ENCODE measurements at regions not wholly inside any gene's neighbourhood (a gene's known extent, or its start where the extent isn't known, plus 50 kb on each side); places are given as distances from the start of the nearest gene placed in this dataset.

GRCh38 chr3:87090631-87091030 lies 99.7 kb upstream of the VGLL3 start:
- Histone ChIP-seq H3K27me3 (replicated peaks in 1 of 4; ENCODE audit: control extremely low read depth in 1 of 4, control insufficient read depth in 3 of 4, insufficient read depth in 4 of 4, low read length in 3 of 4) (peaks cover 0 to 8% (median 2%) of the 10 kb centered on the region in 4 experiments), H2AFZ (ENCODE audit: insufficient read depth, low read depth, low read length, poor library complexity, severe bottlenecking) (no peak overlapping the region), H3K9ac (ENCODE audit: low read length) (no peak overlapping the region), H3K27ac (ENCODE audit: low read length in 2 of 2) (no peak overlapping the region), H3K4me3 (ENCODE audit: control extremely low read depth in 1 of 5, extremely low read depth in 1 of 5, insufficient read depth in 1 of 5, low read depth in 2 of 5, low read length in 4 of 5) (no peak overlapping the region), H3K79me2 (ENCODE audit: control insufficient read depth, insufficient read depth, low read length) (no peaks in the 10 kb centered on the region), H3K4me2 (replicated peaks; ENCODE audit: low read depth, low read length, poor library complexity, severe bottlenecking) (no peak overlapping the region), H3K9me3 (ENCODE audit: control extremely low read depth in 1 of 3, control insufficient read depth in 2 of 3, insufficient read depth in 1 of 3, low read length in 2 of 3) (no peaks in the 10 kb centered on the region), H4K20me1 (ENCODE audit: control insufficient read depth, insufficient read depth, low read length, poor library complexity, severe bottlenecking) (no peaks in the 10 kb centered on the region), H3K36me3 (replicated peaks in 1 of 2; ENCODE audit: control extremely low read depth in 1 of 2, control insufficient read depth in 1 of 2, extremely low read depth in 1 of 2, insufficient read depth in 2 of 2, low read length in 1 of 2) (no peaks in the 10 kb centered on the region), H3K4me1 (ENCODE audit: control insufficient read depth in 2 of 2, insufficient read depth in 2 of 2, low read length in 2 of 2) (peaks cover 6 to 12% of the 10 kb centered on the region in 2 donors)
- ChIA-PET POLR2A (no interaction called here), CTCF (no interaction called here)
- TF ChIP-seq EZH2 (IDR thresholded peaks at IDR 0.05; ENCODE audit: borderline replicate concordance, insufficient read depth, low read depth, low read length, poor library complexity, severe bottlenecking) (no peak), CTCF (IDR thresholded peaks at IDR 0.05) (no peak)
- Mint-ChIP-seq H3K27me3 (no peaks in the 10 kb centered on the region), H3K9me3 (ENCODE audit: insufficient read depth) (no peaks in the 10 kb centered on the region), H3K27ac (no peak overlapping the region), H3K4me3 (no peak overlapping the region), H3K4me1 (peaks cover 13% of the 10 kb centered on the region)
- ATAC-seq (ENCODE audit: low read depth) (no peak), DNase-seq (no peak)
- intact Hi-C loops (cut with micrococcal nuclease), result no loop called here

DNA sequence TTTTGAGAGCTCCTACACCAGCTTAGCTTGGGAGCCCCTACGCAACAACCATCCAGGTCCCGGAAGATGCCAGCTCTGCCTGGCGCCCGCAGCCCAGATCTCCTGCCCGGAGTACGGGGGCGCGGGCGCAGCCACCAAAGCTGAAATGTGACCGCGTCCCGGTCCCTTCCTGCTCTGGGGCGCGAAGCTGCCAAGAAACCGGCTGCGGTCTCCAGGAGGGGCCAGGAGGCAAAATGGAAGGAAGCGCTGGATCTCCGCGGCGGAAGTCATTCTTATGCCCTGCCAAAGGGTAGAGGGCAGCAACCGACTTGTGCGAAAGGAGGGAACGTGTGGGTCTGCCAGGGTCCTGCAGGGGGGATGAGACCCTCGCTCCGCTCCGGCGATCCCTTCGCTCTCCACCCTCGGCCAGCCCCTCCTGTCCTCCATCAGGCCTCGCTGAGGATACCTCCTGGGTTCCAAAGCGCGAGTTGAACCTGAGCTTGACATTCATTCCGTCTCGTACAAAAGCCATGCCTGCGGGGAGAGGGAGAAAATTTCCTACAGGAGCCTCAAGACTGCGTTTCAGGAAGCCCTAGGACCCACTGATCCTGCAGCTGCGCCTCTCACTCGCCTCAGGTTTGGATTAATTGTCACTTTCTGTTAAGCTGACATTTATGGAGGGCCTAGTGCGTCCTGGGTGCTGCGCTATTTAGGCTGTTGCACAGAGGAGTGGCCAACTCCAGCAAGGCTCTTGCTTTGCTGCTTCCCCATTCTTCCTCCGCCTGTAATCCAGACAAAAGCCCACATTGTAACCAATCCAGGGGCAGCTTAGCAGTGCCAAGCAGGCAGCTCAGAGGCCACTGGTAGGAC lies 98.3 kb upstream of the VGLL3 start:
- Histone ChIP-seq H3K4me2 (replicated peaks; ENCODE audit: low read depth, low read length, poor library complexity, severe bottlenecking) (peak overlapping the region; percentile 73), H3K27ac (ENCODE audit: low read length in 2 of 2) (no peak overlapping the region), H4K20me1 (ENCODE audit: control insufficient read depth, insufficient read depth, low read length, poor library complexity, severe bottlenecking) (no peaks in the 10 kb centered on the region), H2AFZ (ENCODE audit: insufficient read depth, low read depth, low read length, poor library complexity, severe bottlenecking) (peak overlapping the region; percentile 71), H3K4me3 (ENCODE audit: control extremely low read depth in 1 of 5, extremely low read depth in 1 of 5, insufficient read depth in 1 of 5, low read depth in 2 of 5, low read length in 4 of 5) (peak overlapping the region; percentile 37 to 69 (median 45)), H3K4me1 (ENCODE audit: control insufficient read depth in 2 of 2, insufficient read depth in 2 of 2, low read length in 2 of 2) (peaks cover 6 to 12% of the 10 kb centered on the region in 2 donors), H3K79me2 (ENCODE audit: control insufficient read depth, insufficient read depth, low read length) (no peaks in the 10 kb centered on the region), H3K27me3 (replicated peaks in 1 of 4; ENCODE audit: control extremely low read depth in 1 of 4, control insufficient read depth in 3 of 4, insufficient read depth in 4 of 4, low read length in 3 of 4) (peaks cover 0 to 8% (median 2%) of the 10 kb centered on the region in 4 experiments), H3K9ac (ENCODE audit: low read length) (peak overlapping the region; percentile 50), H3K9me3 (ENCODE audit: control extremely low read depth in 1 of 3, control insufficient read depth in 2 of 3, insufficient read depth in 1 of 3, low read length in 2 of 3) (no peaks in the 10 kb centered on the region), H3K36me3 (replicated peaks in 1 of 2; ENCODE audit: control extremely low read depth in 1 of 2, control insufficient read depth in 1 of 2, extremely low read depth in 1 of 2, insufficient read depth in 2 of 2, low read length in 1 of 2) (no peaks in the 10 kb centered on the region)
- Mint-ChIP-seq H3K4me1 (peaks cover 13% of the 10 kb centered on the region), H3K27ac (no peak overlapping the region), H3K27me3 (no peaks in the 10 kb centered on the region), H3K9me3 (ENCODE audit: insufficient read depth) (no peaks in the 10 kb centered on the region), H3K4me3 (peak overlapping the region; percentile 81)
- CTCF ChIA-PET, result no interaction called here
- WGBS (ENCODE audit: insufficient coverage), result 4% methylated on average over 41 of the region's 41 CpGs
- DNase-seq (peak; percentile 9), ATAC-seq (ENCODE audit: low read depth) (peak; percentile 14)
- TF ChIP-seq EZH2 (IDR thresholded peaks at IDR 0.05; ENCODE audit: borderline replicate concordance, insufficient read depth, low read depth, low read length, poor library complexity, severe bottlenecking), result no peak
- no peak for TF ChIP-seq CTCF (IDR thresholded peaks at IDR 0.05)
- intact Hi-C loops (cut with micrococcal nuclease), result no loop called here
- POLR2A ChIA-PET, result no interaction called here
